ENCODE measurements at regions not wholly inside any gene's neighbourhood (a gene's known extent, or its start where the extent isn't known, plus 50 kb on each side); places are given as distances from the start of the nearest gene placed in this dataset.

- H3F3A ChIP-seq (ENCODE audit: insufficient read depth, low read length), result no peaks in the 10 kb centered on the region
- H3K36me3 ChIP-seq (replicated peaks; ENCODE audit: insufficient read depth, low read length), result no peaks in the 10 kb centered on the region
- no peaks in the 10 kb centered on the region for H3K9me3 ChIP-seq (replicated peaks; ENCODE audit: insufficient read depth, low read length)
- no peaks in the 10 kb centered on the region for H3K4me1 ChIP-seq (ENCODE audit: low read length)
- H3K4me2 ChIP-seq (ENCODE audit: low read depth, low read length), result no peak overlapping the region
- H3K9ac ChIP-seq (ENCODE audit: low read length), result no peak overlapping the region
- DNase-seq, result no peak
- no peak overlapping the region for H2AFZ ChIP-seq (ENCODE audit: low read length)
- no peak overlapping the region for H3K27ac ChIP-seq (ENCODE audit: low read length)
- TF ChIP-seq CTCF (IDR thresholded peaks at IDR 0.05; ENCODE audit: low read length), result no peak
- no peak for TF ChIP-seq EZH2 (optimal IDR thresholded peaks at IDR 0.05; ENCODE audit: low read depth, low read length)
- TF ChIP-seq EZH2phosphoT487 (IDR thresholded peaks at IDR 0.05; ENCODE audit: low read length), result no peak
- H3K9me2 ChIP-seq (replicated peaks; ENCODE audit: insufficient read depth, low read length), result no peaks in the 10 kb centered on the region
- no peak overlapping the region for H3K4me3 ChIP-seq (ENCODE audit: low read length)
- H4K20me1 ChIP-seq (ENCODE audit: insufficient read depth, low read length), result no peaks in the 10 kb centered on the region
- H3K79me2 ChIP-seq (ENCODE audit: low read length), result no peaks in the 10 kb centered on the region
- peaks cover 98% of the 10 kb centered on the region for H3K27me3 ChIP-seq (replicated peaks; ENCODE audit: insufficient read depth, low read length)
Observed at GRCh38 chr7:1288996-1289551, 56.4 kb downstream of the UNCX start.

GRCh38 chr7:1289666-1290025, 57.0 kb downstream of the UNCX start:
- H3K27ac ChIP-seq (ENCODE audit: low read length), result no peak overlapping the region
- H3K4me1 ChIP-seq (ENCODE audit: low read length), result no peaks in the 10 kb centered on the region
- no peak for DNase-seq
- H2AFZ ChIP-seq (ENCODE audit: low read length), result no peak overlapping the region
- H3K4me3 ChIP-seq (ENCODE audit: low read length), result no peak overlapping the region
- no peak overlapping the region for H3K4me2 ChIP-seq (ENCODE audit: low read depth, low read length)
- H3K27me3 ChIP-seq (replicated peaks; ENCODE audit: insufficient read depth, low read length), result peaks cover 97% of the 10 kb centered on the region
- no peaks in the 10 kb centered on the region for H3K36me3 ChIP-seq (replicated peaks; ENCODE audit: insufficient read depth, low read length)
- TF ChIP-seq CTCF (IDR thresholded peaks at IDR 0.05; ENCODE audit: low read length) (no peak), EZH2 (optimal IDR thresholded peaks at IDR 0.05; ENCODE audit: low read depth, low read length) (no peak), EZH2phosphoT487 (IDR thresholded peaks at IDR 0.05; ENCODE audit: low read length) (no peak)
- H3K79me2 ChIP-seq (ENCODE audit: low read length), result no peaks in the 10 kb centered on the region
- H3K9ac ChIP-seq (ENCODE audit: low read length), result no peak overlapping the region
- no peaks in the 10 kb centered on the region for H3K9me3 ChIP-seq (replicated peaks; ENCODE audit: insufficient read depth, low read length)
- no peaks in the 10 kb centered on the region for H3K9me2 ChIP-seq (replicated peaks; ENCODE audit: insufficient read depth, low read length)
- H3F3A ChIP-seq (ENCODE audit: insufficient read depth, low read length), result no peaks in the 10 kb centered on the region
- H4K20me1 ChIP-seq (ENCODE audit: insufficient read depth, low read length), result no peaks in the 10 kb centered on the region

- H3K79me2 ChIP-seq (ENCODE audit: low read length), result no peaks in the 10 kb centered on the region
- no peaks in the 10 kb centered on the region for H3K4me1 ChIP-seq (ENCODE audit: low read length)
- no peak overlapping the region for H3K4me3 ChIP-seq (ENCODE audit: low read length)
- no peak overlapping the region for H3K9ac ChIP-seq (ENCODE audit: low read length)
- H3K9me3 ChIP-seq (replicated peaks; ENCODE audit: insufficient read depth, low read length), result no peaks in the 10 kb centered on the region
- TF ChIP-seq EZH2 (optimal IDR thresholded peaks at IDR 0.05; ENCODE audit: low read depth, low read length) (no peak), CTCF (IDR thresholded peaks at IDR 0.05; ENCODE audit: low read length) (no peak), EZH2phosphoT487 (IDR thresholded peaks at IDR 0.05; ENCODE audit: low read length) (no peak)
- H3F3A ChIP-seq (ENCODE audit: insufficient read depth, low read length), result no peaks in the 10 kb centered on the region
- no peaks in the 10 kb centered on the region for H3K36me3 ChIP-seq (replicated peaks; ENCODE audit: insufficient read depth, low read length)
- peaks cover 92% of the 10 kb centered on the region for H3K27me3 ChIP-seq (replicated peaks; ENCODE audit: insufficient read depth, low read length)
- no peaks in the 10 kb centered on the region for H3K9me2 ChIP-seq (replicated peaks; ENCODE audit: insufficient read depth, low read length)
- DNase-seq, result no peak
- H2AFZ ChIP-seq (ENCODE audit: low read length), result no peak overlapping the region
- H3K27ac ChIP-seq (ENCODE audit: low read length), result no peak overlapping the region
- no peak overlapping the region for H3K4me2 ChIP-seq (ENCODE audit: low read depth, low read length)
- H4K20me1 ChIP-seq (ENCODE audit: insufficient read depth, low read length), result no peaks in the 10 kb centered on the region
Observed at GRCh38 chr7:1290026-1290678, 57.5 kb downstream of the UNCX start.
